ENCODE measurements at regions not wholly inside any gene's neighbourhood (a gene's known extent, or its start where the extent isn't known, plus 50 kb on each side); places are given as distances from the start of the nearest gene placed in this dataset.

DNA sequence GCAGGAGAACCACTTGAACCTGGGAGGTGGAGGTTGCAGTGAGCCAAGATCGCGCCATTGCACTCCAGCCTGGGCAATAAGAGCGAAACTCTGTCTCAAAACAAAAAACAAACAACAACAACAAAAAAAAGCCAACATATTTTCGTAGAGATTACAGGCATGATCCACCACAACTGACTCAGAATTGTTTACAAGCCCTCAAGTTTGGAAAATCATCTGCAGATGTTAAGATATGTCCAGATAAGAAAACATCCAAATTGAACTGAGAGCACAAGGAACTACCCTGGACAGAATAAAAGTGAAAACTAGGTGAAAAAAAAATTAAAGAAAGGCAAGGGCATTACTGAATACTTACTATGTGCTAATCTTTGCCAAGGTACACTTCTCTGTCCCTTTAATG, 89.8 kb upstream of the WLS start:
- no peaks in the 10 kb centered on the region for H3K36me3 ChIP-seq
- TF ChIP-seq, protein P1, sequence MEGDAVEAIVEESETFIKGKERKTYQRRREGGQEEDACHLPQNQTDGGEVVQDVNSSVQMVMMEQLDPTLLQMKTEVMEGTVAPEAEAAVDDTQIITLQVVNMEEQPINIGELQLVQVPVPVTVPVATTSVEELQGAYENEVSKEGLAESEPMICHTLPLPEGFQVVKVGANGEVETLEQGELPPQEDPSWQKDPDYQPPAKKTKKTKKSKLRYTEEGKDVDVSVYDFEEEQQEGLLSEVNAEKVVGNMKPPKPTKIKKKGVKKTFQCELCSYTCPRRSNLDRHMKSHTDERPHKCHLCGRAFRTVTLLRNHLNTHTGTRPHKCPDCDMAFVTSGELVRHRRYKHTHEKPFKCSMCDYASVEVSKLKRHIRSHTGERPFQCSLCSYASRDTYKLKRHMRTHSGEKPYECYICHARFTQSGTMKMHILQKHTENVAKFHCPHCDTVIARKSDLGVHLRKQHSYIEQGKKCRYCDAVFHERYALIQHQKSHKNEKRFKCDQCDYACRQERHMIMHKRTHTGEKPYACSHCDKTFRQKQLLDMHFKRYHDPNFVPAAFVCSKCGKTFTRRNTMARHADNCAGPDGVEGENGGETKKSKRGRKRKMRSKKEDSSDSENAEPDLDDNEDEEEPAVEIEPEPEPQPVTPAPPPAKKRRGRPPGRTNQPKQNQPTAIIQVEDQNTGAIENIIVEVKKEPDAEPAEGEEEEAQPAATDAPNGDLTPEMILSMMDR (IDR thresholded peaks at IDR 0.05; ENCODE audit: borderline replicate concordance), result no peak
- intact Hi-C loops (cut with micrococcal nuclease), result loop anchor here (10.0 kb wide), 1 partner anchor 197 kb away; no protein-coding TSS in a partner anchor
- H3K27me3 ChIP-seq (ENCODE audit: low read depth), result no peaks in the 10 kb centered on the region
- DNase-seq, result no peak
- H3K9me3 ChIP-seq (replicated peaks), result no peaks in the 10 kb centered on the region
- H3K4me1 ChIP-seq, result no peaks in the 10 kb centered on the region
- H3K4me3 ChIP-seq, result no peak overlapping the region
- no peak overlapping the region for H3K27ac ChIP-seq (replicated peaks)

DNA sequence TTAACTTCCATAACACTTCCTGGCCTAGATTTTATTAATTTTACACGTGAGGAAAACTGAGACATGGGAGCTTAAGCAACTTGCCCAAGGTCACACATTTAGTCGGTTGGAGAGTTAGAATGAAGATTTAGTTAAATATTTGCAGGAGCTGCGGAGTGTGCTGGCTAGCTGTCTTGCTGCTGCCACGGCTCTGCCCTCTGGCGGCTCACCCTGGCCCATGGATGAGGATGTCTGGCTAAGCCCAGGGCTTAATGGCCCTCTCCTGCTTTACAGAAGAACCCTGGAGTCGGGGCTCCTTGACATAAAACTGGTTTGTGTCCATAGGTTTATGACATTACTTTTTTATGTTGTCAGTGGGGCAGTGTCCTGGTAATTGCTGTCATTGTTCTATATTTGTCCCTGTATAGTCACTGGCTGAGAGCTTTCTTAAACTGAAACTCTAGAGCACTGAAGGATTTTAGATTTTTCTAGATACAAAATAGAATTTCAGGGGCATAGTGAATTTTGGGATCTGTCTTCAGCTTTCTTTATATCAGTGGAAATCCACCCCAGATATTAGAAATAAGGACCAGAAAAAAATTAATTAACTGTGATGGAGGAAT, 88.9 kb upstream of the WLS start:
- DNase-seq, result peak; percentile 67
- intact Hi-C loops (cut with micrococcal nuclease), result loop anchor here (10.0 kb wide), 1 partner anchor 196 kb away; no protein-coding TSS in a partner anchor
- H3K9me3 ChIP-seq (replicated peaks), result no peaks in the 10 kb centered on the region
- TF ChIP-seq, protein P1 (IDR thresholded peaks at IDR 0.05; ENCODE audit: borderline replicate concordance), result peak; percentile 84
- no peak overlapping the region for H3K27ac ChIP-seq (replicated peaks)
- no peaks in the 10 kb centered on the region for H3K27me3 ChIP-seq (ENCODE audit: low read depth)
- no peak overlapping the region for H3K4me3 ChIP-seq
- no peaks in the 10 kb centered on the region for H3K36me3 ChIP-seq
- no peaks in the 10 kb centered on the region for H3K4me1 ChIP-seq

DNA sequence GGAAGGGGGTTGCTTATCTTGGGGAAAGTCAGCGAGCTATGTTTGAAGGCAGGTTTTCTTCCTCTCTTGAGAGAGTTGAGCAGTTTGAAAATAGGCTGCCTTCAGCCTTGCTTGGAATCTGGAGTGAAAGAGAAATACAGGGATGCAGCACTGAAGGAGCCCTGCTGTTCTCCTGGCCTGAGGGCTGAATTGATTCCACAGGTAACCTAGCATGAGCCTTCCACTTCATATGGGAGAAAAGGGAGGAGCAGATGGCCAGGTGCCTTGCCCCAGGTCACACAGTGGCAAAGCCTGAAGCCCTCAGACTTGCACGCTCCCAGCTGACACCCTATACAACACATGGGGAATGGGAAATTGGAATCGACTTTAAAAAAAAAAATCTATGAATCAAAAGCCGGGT, 88.0 kb upstream of the WLS start:
- H3K4me1 ChIP-seq, result no peaks in the 10 kb centered on the region
- H3K27ac ChIP-seq (replicated peaks), result no peak overlapping the region
- TF ChIP-seq, protein P1 (IDR thresholded peaks at IDR 0.05; ENCODE audit: borderline replicate concordance), result no peak
- no peak for DNase-seq
- no peaks in the 10 kb centered on the region for H3K36me3 ChIP-seq
- intact Hi-C loops (cut with micrococcal nuclease), result loop anchor here (10.0 kb wide), 1 partner anchor 196 kb away; no protein-coding TSS in a partner anchor
- H3K4me3 ChIP-seq, result no peak overlapping the region
- H3K27me3 ChIP-seq (ENCODE audit: low read depth), result no peaks in the 10 kb centered on the region
- no peaks in the 10 kb centered on the region for H3K9me3 ChIP-seq (replicated peaks)

DNA sequence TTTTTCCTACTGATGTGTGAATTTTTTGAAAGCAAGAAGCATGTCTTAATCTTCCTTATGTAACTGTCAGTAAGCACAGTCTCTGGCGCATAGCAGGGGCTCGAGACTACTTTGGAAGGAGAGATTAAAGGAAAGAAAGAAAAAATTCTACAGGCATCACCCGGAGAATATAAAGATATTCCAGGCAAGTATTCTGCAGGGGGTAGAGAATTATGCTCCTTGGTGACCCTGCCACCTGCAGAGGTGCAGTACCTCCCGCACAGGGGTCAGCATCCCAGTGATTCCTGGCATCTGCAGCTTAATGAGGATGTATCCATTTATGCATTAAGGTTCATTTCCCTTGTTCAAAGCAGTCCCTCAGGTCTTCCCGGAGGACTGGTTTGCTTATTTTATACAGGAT, 87.6 kb upstream of the WLS start:
- no peaks in the 10 kb centered on the region for H3K4me1 ChIP-seq
- no peaks in the 10 kb centered on the region for H3K9me3 ChIP-seq (replicated peaks)

DNA sequence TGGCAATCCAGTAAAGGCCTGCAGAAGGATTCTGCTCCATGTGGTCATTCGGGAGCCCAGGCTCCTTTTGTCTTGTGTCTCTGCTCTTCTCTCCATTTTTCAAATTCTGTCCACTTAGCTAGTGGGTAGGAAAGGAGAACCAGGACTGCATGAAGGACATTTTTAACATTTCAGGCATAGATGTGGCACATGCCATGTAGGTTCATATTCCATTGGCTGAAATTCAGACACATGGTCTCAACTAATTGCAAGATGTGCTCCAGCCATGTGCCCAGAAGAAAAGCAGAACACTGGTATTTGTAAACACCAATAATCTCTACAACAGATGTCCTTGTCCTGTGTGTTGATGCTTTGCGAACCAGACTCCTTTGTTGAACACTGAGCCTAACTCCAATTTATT, 85.2 kb upstream of the WLS start:
- no peak for DNase-seq
- no peaks in the 10 kb centered on the region for H3K36me3 ChIP-seq
- no peak overlapping the region for H3K4me3 ChIP-seq
- no peak overlapping the region for H3K27ac ChIP-seq (replicated peaks)
- TF ChIP-seq, protein P1 (IDR thresholded peaks at IDR 0.05; ENCODE audit: borderline replicate concordance), result no peak
- no peaks in the 10 kb centered on the region for H3K27me3 ChIP-seq (ENCODE audit: low read depth)
- H3K9me3 ChIP-seq (replicated peaks), result no peaks in the 10 kb centered on the region
- H3K4me1 ChIP-seq, result peaks cover 4% of the 10 kb centered on the region
- intact Hi-C loops (cut with micrococcal nuclease), result no loop called here

More for the DNA sequence above, 87.6 kb upstream of the WLS start:
- intact Hi-C loops (cut with micrococcal nuclease), result loop anchor here (10.0 kb wide), 1 partner anchor 195 kb away; no protein-coding TSS in a partner anchor
- no peaks in the 10 kb centered on the region for H3K27me3 ChIP-seq (ENCODE audit: low read depth)
- DNase-seq, result no peak
- TF ChIP-seq, protein P1 (IDR thresholded peaks at IDR 0.05; ENCODE audit: borderline replicate concordance), result no peak
- no peak overlapping the region for H3K4me3 ChIP-seq
- H3K36me3 ChIP-seq, result no peaks in the 10 kb centered on the region
- no peak overlapping the region for H3K27ac ChIP-seq (replicated peaks)

Measured in left ventricle myocardium inferior (tissue), 1 donor.